HG02870 (cell line): ENCODE measurements at regions not wholly inside any gene's neighbourhood (a gene's known extent, or its start where the extent isn't known, plus 50 kb on each side); places are given as distances from the start of the nearest gene placed in this dataset.
"Not testable (repeated sequence)": the region's sequence is repeated elsewhere in the genome, so short reads cannot be mapped to it uniquely, and the experiment has no call there.

Experiments
- ATAC-seq: cut with Tn5 transposase; IDR thresholded peaks from one replicate; pipeline ENCODE4 v1.9.1; 2021; ENCODE audit warnings: mild to moderate bottlenecking, moderate library complexity; ENCODE audit not compliant: unreplicated experiment

DNA sequence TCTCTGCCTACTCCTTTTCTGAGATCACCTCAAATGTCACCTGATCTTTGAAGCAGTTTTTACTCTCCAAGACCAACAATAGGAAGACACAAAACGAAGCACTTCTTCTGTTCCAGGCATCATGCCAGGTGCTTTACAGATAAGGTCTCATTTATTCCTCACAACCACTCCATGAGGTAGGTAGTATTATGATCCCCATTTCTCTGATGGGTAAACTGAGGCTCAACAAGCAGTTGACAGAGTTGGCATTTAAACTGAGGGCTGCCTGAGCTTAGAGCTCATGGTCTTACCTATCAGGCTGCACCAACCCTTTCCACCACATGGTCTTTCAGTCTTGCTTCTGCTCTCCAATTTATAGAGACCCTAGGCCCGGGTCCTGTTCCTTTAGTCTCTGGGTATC lies 147.2 kb upstream of the JUN start:
- ATAC-seq, result no peak

DNA sequence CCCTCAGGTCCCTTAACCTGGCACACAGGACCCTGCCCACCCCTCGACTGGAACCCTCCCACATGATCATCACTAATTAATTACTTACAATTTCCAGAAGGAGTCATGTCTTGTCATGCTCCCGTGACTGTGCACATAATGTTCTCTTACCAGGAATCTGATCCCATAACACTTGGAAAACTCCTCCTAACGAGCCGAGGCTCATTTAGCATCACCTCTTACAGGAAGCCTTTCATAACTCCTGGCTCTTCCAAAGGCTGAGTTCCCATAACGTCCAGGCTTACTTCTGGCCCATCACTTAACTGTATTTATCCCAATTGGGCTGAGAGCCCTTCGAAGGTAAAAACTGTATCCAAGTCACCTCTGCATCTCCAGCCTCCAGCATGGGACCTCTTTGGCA lies 147.9 kb upstream of the JUN start:
- no peak for ATAC-seq

DNA sequence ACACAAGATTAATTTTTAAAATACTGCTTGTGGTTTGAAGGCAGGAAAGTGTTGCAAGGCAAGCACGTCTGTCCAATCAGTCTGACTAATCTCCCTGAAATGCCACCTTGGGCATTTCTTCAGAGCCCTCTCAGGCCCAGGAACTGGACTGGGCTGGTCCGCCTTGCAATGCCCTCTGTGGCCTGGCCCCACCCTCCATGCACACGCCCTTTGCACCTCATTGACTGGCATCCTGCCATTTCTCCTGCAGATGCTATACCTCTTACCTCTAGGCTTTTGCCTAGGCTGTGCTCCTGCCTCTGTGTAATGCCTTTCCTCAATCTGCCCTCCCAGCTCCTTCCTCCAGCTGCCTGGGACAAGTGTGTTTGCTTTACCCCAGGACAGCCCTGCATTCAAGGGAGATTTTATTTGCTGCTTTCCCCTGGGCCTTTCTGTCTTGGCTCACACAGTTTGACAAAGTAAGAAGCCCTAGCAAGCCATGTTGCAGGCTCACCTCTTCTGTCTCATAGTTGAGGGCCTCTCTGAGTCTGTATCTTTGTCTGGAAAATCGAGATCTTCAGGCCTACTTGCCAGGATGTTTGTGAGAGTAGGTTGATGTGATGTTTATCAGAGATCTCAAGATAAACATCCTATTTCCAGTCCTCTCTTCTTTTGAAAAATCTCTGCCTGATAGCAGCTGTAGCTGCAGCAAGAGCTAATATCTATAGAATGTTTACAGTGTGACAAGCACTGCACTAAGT lies 149.2 kb upstream of the JUN start:
- ATAC-seq, result no peak

DNA sequence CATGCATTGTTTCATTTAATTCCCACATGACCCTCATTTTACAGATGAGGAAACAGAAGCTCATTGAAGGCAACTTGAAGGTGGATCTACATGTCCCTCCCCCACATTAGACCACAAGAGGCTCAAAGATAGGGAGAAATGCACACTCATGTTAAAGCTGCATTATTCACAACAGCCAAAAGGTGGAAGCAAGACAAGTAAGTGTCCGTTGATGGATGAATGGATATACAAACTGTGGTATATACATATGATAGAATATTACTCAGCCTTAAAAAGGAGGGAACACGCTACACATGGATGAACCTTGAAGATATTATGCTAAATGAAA lies 149.7 kb upstream of the JUN start:
- ATAC-seq, result no peak

DNA sequence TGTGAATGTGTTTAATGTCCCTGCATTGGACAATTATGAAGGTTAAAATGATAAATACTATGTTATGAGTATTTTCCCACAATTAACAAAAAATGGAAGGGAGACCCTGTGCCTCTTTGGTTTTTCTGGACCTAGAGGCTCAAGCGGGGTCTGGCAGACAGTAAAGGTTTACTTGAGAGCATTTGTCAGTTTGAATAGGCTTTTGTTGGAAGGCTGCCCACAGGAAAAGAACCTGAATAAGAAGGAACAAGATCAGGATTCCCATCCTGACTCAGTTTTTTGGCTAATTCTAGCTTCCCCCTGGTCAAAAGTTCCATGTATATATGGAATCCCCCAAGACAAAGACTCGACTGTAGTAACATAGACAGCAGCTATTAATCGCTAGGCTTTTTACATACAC lies 150.9 kb upstream of the JUN start:
- ATAC-seq, result no peak

DNA sequence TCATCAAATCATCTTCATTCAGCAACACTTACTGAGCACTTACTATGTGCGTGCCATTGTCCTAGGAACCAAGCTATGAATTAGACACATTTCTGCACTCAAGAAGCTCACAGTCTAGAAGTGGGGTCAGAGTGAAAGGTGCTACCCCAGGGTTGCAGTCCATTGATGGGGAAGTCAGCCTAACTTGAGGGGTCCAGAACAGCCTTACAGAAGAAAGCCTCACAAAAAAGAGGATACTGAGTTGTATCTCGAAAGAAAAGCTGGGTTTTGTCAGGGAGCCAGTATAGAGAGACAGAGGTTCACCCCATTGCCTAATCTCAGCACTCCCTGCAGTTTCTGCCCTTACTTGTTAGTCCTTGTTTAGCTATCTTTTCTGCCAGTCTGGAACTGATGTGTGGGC lies 153.1 kb upstream of the JUN start:
- no peak for ATAC-seq

DNA sequence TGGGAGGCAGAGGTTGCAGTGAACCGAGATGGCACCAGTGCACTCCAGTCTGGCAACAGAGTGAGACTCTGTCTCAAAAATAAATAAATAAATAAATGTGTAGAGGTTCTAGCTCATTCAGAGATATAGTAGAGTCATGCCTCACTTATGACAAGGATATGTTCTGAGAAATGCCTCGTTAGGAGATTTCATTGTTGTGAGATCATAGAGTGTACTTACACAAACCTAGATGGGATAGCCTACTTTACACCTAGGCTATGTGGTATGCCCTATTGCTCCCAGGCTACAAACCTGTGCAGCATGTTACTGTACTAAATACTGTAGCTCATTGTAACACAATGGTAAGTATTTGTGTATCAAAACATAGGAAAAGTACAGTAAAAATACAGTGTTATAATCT lies 155.3 kb upstream of the JUN start:
- no peak for ATAC-seq

DNA sequence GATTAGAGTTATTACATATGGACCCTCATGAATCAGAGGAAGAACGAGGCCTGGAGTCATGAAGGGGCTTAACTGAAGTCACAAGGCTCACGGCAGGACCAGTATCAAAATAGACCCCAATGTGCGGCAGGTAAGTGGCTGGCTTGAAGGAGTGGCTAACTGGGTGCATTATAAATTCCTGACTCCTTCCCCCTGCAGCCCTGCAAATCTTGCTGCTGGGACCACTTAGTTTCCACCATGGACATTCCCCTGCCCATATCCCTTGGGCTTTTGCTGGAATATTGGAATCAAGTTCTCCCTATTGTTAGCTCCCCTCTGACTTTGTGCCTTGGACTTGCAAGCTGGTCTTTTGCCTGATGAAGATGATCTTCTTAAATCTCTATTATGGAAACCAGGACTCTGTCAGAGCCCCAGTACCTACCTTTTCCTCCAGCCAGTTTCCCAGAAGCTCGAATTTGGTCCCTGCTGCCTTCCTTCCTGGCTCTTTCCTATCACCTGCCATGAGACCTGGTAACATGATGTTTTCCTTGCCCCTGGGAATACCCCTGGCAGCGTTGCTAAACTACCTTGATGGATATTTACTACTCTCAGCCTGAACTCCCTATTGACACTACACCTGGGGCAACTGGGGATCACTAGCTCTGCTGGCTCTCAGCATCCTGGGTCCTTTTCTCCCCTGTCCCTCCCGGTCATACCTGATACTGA lies 156.0 kb upstream of the JUN start:
- ATAC-seq, result no peak

DNA sequence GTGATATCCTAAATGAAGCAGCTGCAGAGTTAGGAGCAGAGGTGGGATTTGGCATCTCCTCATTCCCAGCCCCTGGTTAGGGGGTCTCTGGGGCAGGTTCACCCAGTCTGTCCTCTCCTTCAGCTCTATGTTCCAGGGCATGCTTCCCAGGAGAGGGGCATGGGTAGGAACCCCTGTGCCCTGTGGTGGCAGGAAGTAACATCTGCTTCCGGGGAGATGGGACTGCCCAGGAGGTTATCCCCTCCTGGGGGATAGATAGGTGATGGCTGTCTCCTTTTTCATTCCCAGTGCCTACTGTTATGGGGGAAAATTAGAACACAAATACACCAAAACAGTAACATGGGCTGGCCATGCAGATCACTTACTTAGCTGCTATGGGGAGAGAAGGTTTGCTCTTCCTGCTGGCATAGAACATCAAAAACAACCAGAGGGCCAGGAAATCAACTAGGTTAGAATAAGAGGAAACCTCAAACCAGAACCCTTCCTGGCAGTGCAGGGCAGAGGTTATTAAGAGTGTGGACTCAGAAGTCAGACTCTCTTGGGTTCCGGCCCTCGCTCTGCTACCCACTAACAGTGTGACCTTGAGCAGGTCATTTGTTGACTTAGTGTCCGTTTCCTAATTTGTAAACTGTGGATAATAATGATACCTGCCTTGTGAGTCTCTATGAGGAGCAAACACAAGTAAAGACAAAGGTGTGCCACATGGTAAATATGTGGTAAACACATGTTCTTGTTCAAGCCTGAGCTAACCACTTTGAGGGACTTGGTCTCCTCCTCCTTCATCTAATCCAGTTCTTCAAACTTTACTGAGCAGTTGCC lies 157.8 kb upstream of the JUN start:
- no peak for ATAC-seq

DNA sequence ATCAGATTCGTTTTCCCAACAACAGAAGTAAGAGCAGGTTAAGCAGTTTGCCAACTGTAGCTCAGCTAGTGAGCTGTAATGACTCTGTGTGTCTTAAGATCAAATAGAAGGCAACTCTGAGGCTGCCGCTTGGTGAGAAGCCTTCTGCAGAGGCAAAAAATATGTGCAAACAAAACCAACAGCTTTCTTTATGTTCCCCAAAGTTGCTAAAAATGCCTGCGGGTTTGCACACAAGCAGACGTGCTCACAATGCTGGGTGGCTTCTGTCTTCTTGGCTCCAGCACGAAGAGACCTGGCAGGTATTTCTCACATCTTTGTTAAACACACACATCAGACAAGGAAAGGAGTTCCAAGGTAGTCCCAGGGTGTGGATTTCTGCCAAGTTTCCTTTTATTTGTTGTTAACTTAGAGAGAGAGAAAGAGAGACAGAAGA lies 158.9 kb upstream of the JUN start:
- ATAC-seq, result no peak

DNA sequence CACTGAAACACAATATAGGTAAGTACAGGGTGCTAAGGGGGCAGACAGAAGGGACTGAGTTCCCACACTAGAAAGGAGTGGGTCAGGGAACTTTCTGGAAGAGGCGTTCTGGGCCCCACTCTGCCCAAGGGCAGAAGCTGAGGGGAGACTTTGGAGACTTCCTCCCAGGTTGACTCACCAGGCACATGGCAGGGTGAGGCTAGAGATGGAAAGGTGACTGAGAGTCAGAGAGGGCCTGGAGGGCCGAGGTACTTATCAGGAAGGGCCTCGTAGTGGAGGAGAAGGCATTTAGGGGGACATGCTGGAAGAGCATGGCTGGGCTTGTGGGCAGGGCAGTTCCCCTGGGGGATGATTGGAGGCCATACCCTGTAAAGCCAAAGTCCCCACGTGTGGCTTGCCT lies 159.9 kb upstream of the JUN start:
- ATAC-seq, result no peak

DNA sequence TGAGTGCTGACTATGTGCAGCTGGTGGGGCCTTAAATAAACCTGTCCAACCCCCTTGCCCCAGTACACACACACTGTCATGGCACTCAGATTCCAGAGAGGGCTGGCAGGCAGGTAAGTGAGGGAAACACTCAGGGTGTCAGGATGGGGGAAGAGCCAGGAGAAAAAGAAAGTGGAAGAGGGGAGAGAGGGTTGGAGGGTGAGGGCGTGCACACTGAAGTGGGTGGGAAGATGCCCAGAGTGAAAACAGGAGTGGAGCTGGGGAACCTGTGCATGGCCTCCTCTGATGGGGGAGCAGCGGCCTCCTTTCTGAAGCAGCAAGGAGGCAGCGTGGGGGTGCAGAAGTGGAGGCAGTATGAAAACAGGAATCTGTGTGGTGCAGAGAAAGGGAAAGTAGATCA lies 160.6 kb upstream of the JUN start:
- ATAC-seq, result no peak

DNA sequence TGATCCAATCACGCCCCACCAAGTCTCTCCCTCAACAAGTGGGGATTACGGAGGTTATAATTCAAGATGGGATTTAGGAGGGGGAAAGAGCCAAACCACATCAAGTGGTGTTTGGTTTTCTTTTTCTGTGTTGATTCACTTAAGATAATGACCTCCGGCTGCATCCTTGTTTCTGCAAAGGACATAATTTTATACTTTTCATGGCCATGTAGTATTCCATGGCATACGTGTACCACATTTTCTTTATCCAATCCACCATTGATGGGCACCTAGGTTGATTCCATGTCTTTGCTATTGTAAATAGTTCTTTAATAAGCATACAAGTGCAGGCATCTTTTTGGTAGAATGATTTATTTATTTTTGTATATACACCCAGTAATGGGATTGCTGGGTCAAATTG lies 162.5 kb upstream of the JUN start:
- ATAC-seq, result no peak

DNA sequence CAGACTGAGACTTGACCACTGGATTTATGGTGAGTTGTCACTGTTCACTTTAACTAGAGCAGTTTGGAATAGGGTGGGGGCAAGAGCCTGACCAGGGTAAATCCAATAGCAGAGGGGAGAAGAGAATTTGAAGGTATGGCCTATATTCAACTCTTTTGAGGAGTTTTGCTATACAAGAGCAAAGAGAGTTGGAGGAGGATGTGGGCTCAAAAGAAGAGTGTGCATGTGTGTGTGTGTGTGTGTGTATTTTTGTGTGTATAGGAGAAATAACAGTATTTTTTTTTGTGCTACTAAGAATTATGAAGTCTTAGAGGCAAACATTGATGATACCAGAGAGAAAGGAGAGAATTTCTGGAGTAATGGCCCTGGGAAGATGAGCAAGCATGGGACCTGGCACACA lies 164.8 kb upstream of the JUN start:
- no peak for ATAC-seq

DNA sequence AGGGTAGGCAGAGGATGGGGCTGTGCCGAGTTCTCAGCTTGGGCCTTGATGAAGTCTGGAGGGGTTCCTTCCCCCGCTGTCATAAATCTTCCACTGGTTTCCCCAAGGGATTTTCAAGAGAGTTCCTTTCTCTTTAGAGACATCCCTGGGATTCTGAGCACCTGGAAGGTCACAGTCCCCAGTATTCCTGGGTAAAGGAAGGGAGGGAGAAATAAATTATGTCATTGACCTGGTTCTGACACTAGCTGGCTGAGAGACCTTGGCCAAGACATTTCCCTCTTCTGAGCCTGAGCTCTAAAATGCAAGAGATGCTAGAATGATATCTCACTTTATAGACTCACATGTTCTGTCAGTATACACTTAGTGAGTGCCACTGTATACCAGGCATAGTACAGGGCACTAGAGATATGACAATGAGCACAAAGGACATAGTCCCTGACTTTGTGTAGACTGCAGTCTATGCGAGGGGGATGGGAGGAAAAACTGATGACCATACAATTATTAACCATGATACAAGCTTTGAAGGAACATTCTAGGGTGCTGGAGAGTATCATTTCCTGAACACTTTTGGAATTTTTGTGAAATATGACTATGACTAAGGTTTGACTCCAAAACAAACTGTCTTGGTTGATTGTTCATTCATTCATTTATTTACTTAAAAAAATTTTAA lies 165.8 kb upstream of the JUN start:
- ATAC-seq, result no peak

DNA sequence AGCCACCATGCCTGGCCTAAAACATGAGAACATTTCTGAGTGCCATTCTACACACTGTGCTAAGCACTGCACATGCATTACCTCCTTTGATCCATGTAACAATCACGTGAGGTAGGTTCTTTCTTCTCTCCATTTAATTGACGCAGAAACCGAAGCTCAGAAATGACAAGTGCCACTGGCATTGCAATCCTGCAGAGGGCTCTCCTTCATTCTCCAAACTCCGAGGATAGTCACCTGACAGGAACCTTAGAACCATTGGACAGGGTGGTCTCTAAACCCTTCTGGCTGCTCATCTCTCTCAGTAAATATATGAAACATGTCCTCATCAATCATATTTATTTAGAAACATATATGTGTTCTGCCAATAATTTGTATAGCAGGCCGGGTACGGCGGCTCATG lies 167.1 kb upstream of the JUN start:
- no peak for ATAC-seq

DNA sequence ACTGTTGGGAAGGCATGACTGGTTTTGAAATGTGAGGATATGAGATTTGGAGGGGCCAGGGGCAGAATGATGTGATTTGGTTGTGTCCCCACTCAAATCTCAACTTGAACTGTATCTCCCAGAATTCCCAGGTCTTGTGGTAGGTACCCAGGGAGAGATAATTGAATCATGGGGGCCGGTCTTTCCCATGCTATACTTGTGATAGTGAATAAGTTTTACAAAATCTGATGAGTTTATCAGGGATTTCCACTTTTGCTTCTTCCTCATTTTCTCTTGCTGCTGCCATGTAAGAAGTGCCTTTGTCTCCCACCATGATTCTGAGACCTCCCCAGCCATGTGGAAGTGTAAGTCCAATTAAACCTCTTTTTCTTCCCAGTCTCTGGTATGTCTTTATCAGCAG lies 170.1 kb upstream of the JUN start:
- ATAC-seq, result not testable (repeated sequence)

DNA sequence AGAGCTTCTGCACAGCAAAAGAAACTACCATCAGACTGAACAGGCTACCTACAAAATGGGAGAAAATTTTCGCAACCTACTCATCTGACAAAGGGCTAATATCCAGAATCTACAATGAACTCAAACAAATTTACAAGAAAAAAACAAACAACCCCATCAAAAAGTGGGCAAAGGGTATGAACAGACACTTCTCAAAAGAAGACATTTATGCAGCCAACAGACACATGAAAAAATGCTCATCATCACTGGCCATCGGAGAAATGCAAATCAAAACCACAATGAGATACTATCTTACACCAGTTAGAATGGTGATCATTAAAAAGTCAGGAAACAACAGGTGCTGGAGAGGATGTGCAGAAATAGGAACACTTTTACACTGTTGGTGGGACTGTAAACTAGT lies 179.4 kb upstream of the JUN start:
- ATAC-seq, result not testable (repeated sequence)

DNA sequence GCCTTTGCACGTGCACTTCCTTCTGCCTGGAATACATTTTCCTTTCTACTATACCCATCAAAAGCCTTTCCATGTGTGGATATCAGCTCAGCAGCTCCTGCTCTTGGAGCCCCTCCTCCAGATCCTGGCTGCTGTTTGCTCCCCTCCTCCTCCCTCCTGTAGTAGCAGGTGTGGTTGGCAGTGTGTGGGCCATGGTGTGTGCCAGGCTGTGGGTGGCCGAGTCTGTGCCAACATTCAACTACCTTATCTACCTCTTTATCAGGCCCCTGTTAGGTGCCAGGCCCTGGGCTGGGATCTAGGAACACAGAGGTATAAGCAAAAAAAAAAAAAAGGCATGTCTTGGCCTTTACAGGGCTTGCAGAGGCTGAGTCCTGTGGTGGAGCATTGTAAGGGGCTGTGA lies 180.6 kb upstream of the JUN start:
- ATAC-seq, result no peak

DNA sequence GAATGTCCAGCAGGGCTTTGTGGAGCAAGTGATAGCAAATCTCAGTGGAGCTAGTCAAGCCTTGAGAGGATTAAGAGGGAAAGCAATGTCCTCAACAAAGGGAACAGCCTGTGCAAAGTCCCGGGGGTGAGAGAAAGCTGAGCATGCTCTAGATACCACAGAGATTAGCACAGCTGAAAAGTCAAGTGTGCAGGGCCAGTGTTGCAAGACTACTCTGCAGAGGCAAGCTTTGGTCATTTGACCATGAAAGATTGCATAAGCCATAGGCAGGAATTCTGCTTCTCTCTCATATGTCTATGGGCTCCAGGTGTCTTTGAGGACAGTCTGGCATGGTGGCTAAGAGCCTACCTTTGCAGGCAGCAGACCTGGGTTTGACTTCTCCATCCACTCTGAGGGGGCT lies 181.0 kb upstream of the JUN start:
- ATAC-seq, result no peak

DNA sequence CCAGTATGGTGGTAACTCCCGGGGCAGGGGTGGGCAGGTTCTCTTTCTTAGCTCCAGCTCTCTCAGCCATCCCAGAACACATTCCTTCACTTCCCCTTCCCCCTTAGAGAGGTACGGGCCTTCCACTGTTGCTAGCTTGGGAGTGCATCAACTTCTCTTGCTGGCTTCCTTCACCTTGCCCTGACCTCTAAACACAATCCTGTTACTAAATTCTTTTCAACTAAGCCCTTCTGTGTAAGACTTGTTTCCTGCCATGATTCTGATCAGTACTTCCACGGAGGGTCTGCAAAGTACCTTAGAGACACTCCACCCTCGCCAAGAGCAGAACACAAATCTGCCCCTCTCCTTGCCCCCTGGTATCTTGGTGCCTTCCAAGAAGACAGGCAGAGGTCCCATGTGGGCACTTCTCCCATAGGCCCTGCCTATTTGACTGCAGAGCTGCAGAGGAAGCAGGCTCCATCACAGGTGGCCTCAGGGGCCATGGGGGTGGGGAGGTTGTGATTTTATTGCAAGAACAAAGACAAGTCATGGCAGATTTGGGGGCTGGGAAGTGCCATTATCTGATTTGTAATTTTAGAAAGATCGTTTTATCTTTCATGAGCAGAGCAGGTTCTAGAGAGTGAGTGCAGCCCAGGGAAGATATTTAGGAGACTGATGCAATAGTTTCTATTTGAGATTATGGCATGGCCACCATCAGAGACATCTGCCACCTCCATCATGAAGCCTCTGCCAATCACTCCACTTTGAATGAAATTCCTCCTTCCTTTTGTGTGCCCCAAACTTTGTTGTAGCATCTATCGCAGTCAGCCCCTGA lies 182.5 kb upstream of the JUN start:
- ATAC-seq, result no peak
